Endodermal cell (in vitro differentiated cells): ENCODE measurements at regions not wholly inside any gene's neighbourhood (a gene's known extent, or its start where the extent isn't known, plus 50 kb on each side); places are given as distances from the start of the nearest gene placed in this dataset.

Experiments used
- DNase-seq: peaks from one replicate; pipeline ENCODE4 v3.0.0-alpha.2; 2017
- H3K27ac ChIP-seq: 2 replicates; pipeline ENCODE4 v1.5.1; 2013; ENCODE audit warnings: mild to moderate bottlenecking, low read depth, low read length, moderate library complexity
- H3K27me3 ChIP-seq: 2 replicates; pipeline ENCODE4 v1.6.1; 2013; ENCODE audit warnings: mild to moderate bottlenecking, low read length, moderate library complexity; ENCODE audit not compliant: insufficient read depth, control insufficient read depth, poor library complexity, severe bottlenecking
- H3K36me3 ChIP-seq: 2 replicates; pipeline ENCODE4 v1.7.0; 2013; ENCODE audit warnings: mild to moderate bottlenecking, low read length, moderate library complexity; ENCODE audit not compliant: control insufficient read depth, insufficient read depth
- H3K4me1 ChIP-seq: one replicate; pipeline ENCODE4 v1.7.0; 2013; ENCODE audit warnings: low read length; ENCODE audit not compliant: control insufficient read depth, insufficient read depth
- H3K4me3 ChIP-seq: 2 replicates; pipeline ENCODE4 v1.5.1; 2013; ENCODE audit warnings: mild to moderate bottlenecking, low read length, moderate library complexity
- H3K9ac ChIP-seq: 2 replicates; pipeline ENCODE4 v1.6.1; 2013; ENCODE audit warnings: mild to moderate bottlenecking, low read length, moderate library complexity; ENCODE audit not compliant: poor library complexity, severe bottlenecking; ENCODE audit errors: extremely low read depth
- H3K9me3 ChIP-seq: 2 replicates; pipeline ENCODE4 v1.6.1; 2013; ENCODE audit warnings: mild to moderate bottlenecking, low read length, moderate library complexity; ENCODE audit not compliant: control insufficient read depth
- H3K27ac Mint-ChIP-seq: 2 replicates; pipeline ENCODE4 v1.8.0; 2020; ENCODE audit warnings: mixed read lengths
- H3K27me3 Mint-ChIP-seq: 2 replicates; pipeline ENCODE4 v1.8.0; 2021; ENCODE audit warnings: mild to moderate bottlenecking, mixed read lengths; ENCODE audit not compliant: insufficient read depth
- H3K36me3 Mint-ChIP-seq: 2 replicates; pipeline ENCODE4 v1.8.0; 2020; ENCODE audit warnings: low read depth, mixed read lengths
- H3K4me1 Mint-ChIP-seq: 2 replicates; pipeline ENCODE4 v1.8.0; 2020; ENCODE audit warnings: mixed read lengths
- H3K4me3 Mint-ChIP-seq: 2 replicates; pipeline ENCODE4 v1.8.0; 2020; ENCODE audit warnings: mild to moderate bottlenecking, moderate library complexity, mixed read lengths
- H3K9me3 Mint-ChIP-seq: 2 replicates; pipeline ENCODE4 v1.8.0; 2020; ENCODE audit warnings: mild to moderate bottlenecking, mixed read lengths
- CTCF ChIP-seq: fragments of 200-600 bp; sonication (generic); conservative IDR thresholded peaks from 2 replicates; pipeline ENCODE4 v1.5.0; 2021; ENCODE audit warnings: antibody characterized with exemption, mild to moderate bottlenecking
- WGBS, 2 experiments: methylation state at CpG; one replicate each; pipeline versions ENCODE4 v1.1.5 to v1.1.7; 2013; ENCODE audit warnings: missing lambda C conversion rate in 2 of 2, mixed read lengths in 1 of 2; ENCODE audit not compliant: insufficient coverage in 1 of 2, insufficient read length in 1 of 2; 5-methylcytosine and 5-hydroxymethylcytosine counted together

- H3K27ac ChIP-seq, result no peak overlapping the region
- no peak overlapping the region for H3K27ac Mint-ChIP-seq
- no peaks in the 10 kb centered on the region for H3K4me1 ChIP-seq
- no peak overlapping the region for H3K4me3 ChIP-seq
- no peak for TF ChIP-seq CTCF
- peaks cover 16% of the 10 kb centered on the region for H3K27me3 ChIP-seq
- H3K9ac ChIP-seq, result no peak overlapping the region
- H3K36me3 Mint-ChIP-seq, result no peaks in the 10 kb centered on the region
- H3K4me1 Mint-ChIP-seq, result peaks cover 24% of the 10 kb centered on the region
- peaks cover 81% of the 10 kb centered on the region for H3K27me3 Mint-ChIP-seq
- no peak for DNase-seq
- 92% methylated on average over 1 of the region's 1 CpG; no CpG with 5 or more reads in 1 of the 2 experiments for WGBS, 2 experiments
- H3K36me3 ChIP-seq, result no peaks in the 10 kb centered on the region
- H3K9me3 ChIP-seq, result peaks cover 6% of the 10 kb centered on the region
- peaks cover 7% of the 10 kb centered on the region for H3K9me3 Mint-ChIP-seq
- no peak overlapping the region for H3K4me3 Mint-ChIP-seq
Observed at GRCh38 chr22:22138915-22139314, 105.7 kb upstream of the VPREB1 start.

GRCh38 chr22:22137891-22138290 lies 106.7 kb upstream of the VPREB1 start:
- peaks cover 74% of the 10 kb centered on the region for H3K27me3 Mint-ChIP-seq
- no peaks in the 10 kb centered on the region for H3K36me3 ChIP-seq
- no peak overlapping the region for H3K4me3 Mint-ChIP-seq
- H3K4me1 Mint-ChIP-seq, result peaks cover 22% of the 10 kb centered on the region
- no peak overlapping the region for H3K27ac Mint-ChIP-seq
- DNase-seq, result no peak
- no peaks in the 10 kb centered on the region for H3K36me3 Mint-ChIP-seq
- H3K4me3 ChIP-seq, result no peak overlapping the region
- peaks cover 16% of the 10 kb centered on the region for H3K27me3 ChIP-seq
- H3K27ac ChIP-seq, result no peak overlapping the region
- H3K9me3 Mint-ChIP-seq, result peaks cover 7% of the 10 kb centered on the region
- 69 to 74% methylated on average over 2 of the region's 2 CpGs for WGBS, 2 experiments
- H3K4me1 ChIP-seq, result no peaks in the 10 kb centered on the region
- peaks cover 6% of the 10 kb centered on the region for H3K9me3 ChIP-seq
- H3K9ac ChIP-seq, result no peak overlapping the region
- no peak for TF ChIP-seq CTCF

GRCh38 chr22:22133910-22134309 lies 110.7 kb upstream of the VPREB1 start:
- Histone ChIP-seq H3K36me3 (no peaks in the 10 kb centered on the region), H3K4me1 (no peaks in the 10 kb centered on the region), H3K27ac (no peak overlapping the region), H3K9me3 (no peaks in the 10 kb centered on the region), H3K4me3 (no peak overlapping the region), H3K9ac (no peak overlapping the region), H3K27me3 (peaks cover 25% of the 10 kb centered on the region)
- no peak for TF ChIP-seq CTCF
- Mint-ChIP-seq H3K27me3 (peaks cover 74% of the 10 kb centered on the region), H3K4me3 (no peak overlapping the region), H3K9me3 (peaks cover 10% of the 10 kb centered on the region), H3K27ac (no peak overlapping the region), H3K4me1 (no peaks in the 10 kb centered on the region), H3K36me3 (no peaks in the 10 kb centered on the region)
- DNase-seq, result no peak
- 80 to 86% methylated on average over 1 to 5 of the region's 5 CpGs for WGBS, 2 experiments
